GM12872 (cell line): ENCODE measurements at regions not wholly inside any gene's neighbourhood (a gene's known extent, or its start where the extent isn't known, plus 50 kb on each side); places are given as distances from the start of the nearest gene placed in this dataset.

Source experiments
- CTCF ChIP-seq: IDR thresholded peaks from 3 replicates; pipeline ENCODE4 v1.5.1; 2011; ENCODE audit warnings: low read depth, mild to moderate bottlenecking, low read length, moderate library complexity; ENCODE audit not compliant: insufficient read depth

DNA sequence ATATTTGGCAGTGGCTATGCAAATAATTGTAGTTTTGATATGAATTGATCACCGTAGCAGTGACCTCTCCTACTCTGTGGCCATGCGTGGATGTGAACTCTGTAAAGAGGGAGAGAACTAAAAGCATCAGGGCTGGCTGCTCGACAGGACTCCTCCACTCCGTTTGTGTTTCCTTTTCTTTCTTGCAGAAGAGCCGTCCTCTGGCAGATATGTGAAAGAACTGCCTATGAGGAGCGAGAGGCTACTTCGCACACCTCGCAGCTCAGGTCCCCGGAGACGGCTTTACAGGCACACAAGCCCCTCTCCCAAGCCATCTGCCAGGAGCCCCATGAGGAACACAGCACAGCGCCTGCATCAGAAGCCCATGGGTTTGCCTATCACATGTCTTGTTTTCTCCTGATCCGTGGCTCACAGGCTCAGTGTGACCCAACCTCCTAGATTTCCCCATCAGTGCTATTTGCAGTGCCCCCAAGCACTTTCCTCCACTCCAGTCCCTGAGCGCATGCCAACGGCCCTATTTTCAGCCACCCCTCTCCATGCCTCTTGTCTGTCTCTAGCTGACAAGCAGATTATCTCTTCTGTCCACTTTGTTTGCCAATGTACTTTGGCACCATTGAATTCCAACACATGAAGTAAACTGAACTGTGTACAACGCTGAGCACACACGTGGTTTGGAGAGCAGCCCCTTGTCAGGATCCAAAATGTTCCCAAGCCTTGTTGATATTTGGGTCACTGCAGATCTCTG is 164.3 kb upstream of the AKR1E2 start:
- TF ChIP-seq CTCF = no peak

DNA sequence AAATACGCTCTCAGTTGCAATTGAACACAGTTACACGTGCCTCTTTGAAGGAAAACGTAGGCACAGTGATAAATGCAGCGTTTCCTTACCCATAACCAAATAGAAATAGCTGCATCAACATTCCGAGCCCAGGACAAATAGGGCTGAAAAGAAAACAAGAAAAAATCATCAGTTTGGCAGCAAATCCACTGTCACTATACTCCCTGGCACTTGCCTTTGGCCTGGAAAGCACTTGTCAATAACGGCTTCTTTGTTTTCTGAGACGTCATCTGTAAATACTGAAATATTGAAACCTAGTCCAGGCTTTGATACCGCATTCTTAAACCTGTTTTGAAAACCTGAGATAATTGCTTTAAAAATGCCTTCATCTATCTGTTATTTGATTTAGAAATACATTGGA is 167.2 kb upstream of the AKR1E2 start:
- TF ChIP-seq CTCF = no peak

GRCh38 chr10:4656576-4657194 is 169.3 kb upstream of the AKR1E2 start:
- peak; percentile 81 for TF ChIP-seq CTCF

GRCh38 chr10:4655879-4656278 is 170.1 kb upstream of the AKR1E2 start:
- no peak for TF ChIP-seq CTCF

DNA sequence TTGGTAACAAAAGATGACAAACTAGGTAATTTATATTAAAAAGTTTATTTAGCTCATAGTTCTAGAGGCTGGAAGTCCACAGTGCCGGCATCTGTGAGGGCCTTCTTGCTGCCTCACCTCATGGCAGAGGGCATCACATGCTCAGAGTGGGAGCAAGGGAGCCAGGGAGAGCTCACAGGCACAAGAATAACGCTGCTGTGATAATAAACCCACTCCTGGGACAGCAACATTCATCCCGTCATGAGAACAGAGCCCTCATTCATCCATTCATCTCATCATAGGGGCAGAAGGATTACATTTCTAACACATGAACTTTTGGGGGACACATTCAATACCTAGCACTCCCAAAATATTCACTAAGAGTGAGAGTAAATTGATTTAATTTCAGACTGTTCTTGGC is 170.6 kb upstream of the AKR1E2 start:
- TF ChIP-seq CTCF = no peak

DNA sequence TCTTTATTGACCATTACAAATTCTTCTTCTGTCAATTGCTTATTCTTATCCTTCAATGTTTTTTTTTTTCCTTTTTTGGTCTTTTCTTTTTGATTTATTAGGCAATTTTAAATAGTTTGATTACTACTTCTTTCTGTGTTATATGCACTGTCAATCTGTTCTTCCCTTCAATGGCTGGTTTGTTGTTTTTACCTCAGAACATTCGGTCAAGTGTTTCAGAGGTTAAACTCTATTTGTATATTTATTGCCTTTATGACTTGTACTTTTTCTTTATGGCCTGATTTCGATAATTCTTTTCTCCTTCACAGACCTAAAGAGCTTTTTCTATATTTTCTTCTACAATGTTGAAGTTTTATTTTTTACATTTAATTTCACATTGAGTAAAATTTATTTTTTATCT is 171.5 kb upstream of the AKR1E2 start:
- no peak for TF ChIP-seq CTCF

- TF ChIP-seq CTCF = no peak
Measured at GRCh38 chr10:4653160-4653559, 172.8 kb upstream of the AKR1E2 start.
